Gastrocnemius medialis (tissue), 4 donors: ENCODE measurements at regions not wholly inside any gene's neighbourhood (a gene's known extent, or its start where the extent isn't known, plus 50 kb on each side); places are given as distances from the start of the nearest gene placed in this dataset.

Experiments
- ATAC-seq, 2 donors: fragments of 150-250 bp; one replicate each; pipeline ENCODE4 v1.9.1; 2016
- DNase-seq, 2 donors: peaks; one replicate each; pipeline ENCODE4 v3.0.0-alpha.2; 2019
- H3K27ac ChIP-seq, 4 donors: fragments of 200-600 bp; sonication (generic); 1 replicate in 1 of 4; 2 replicates in 3 of 4; pipeline ENCODE4 v1.5.1; 2016 to 2018; ENCODE audit warnings: mild to moderate bottlenecking in 2 of 4, moderate library complexity in 1 of 4
- H3K27me3 ChIP-seq, 3 donors: fragments of 200-600 bp; sonication (generic) in 2 of 3; 1 replicate in 1 of 3; 2 replicates in 2 of 3; pipeline versions ENCODE4 v1.5.1 to v1.6.0; 2016 to 2019; ENCODE audit warnings: mild to moderate bottlenecking in 1 of 3, moderate library complexity in 1 of 3
- H3K36me3 ChIP-seq, 2 donors: fragments of 200-600 bp; sonication (generic) in 1 of 2; one replicate each; pipeline ENCODE4 v1.5.1; 2017 to 2018
- H3K4me1 ChIP-seq, 2 donors: fragments of 200-600 bp; sonication (generic) in 1 of 2; one replicate each; pipeline ENCODE4 v1.5.1; 2016 to 2017; ENCODE audit warnings: mild to moderate bottlenecking in 2 of 2
- H3K4me3 ChIP-seq, 4 donors: fragments of 200-600 bp; sonication (generic) in 3 of 4; 1 replicate in 1 of 4; 2 replicates in 3 of 4; pipeline ENCODE4 v1.5.1; 2016 to 2019; ENCODE audit warnings: mild to moderate bottlenecking in 2 of 4
- H3K9me3 ChIP-seq, 3 donors: fragments of 200-600 bp; sonication (generic) in 2 of 3; 1 replicate in 1 of 3; 2 replicates in 2 of 3; pipeline ENCODE4 v1.5.1; 2016 to 2019
- POLR2A ChIP-seq, 2 donors: fragments of 450-650 bp; IDR thresholded peaks; one replicate each; pipeline ENCODE4 v1.6.1; 2017; ENCODE audit warnings: antibody characterized with exemption in 2 of 2, mild to moderate bottlenecking in 2 of 2, moderate library complexity in 2 of 2
- in situ Hi-C, 4 donors: fragments of 200-750 bp; cut with MboI; loops; one replicate each; pipeline versions ENCODE4 v1.15.0 to v1.8.0; 2017; ENCODE audit warnings: low sequenced_read_pairs in 4 of 4
- intact Hi-C: fragments of 100-400 bp; cut with DNase I; formaldehyde crosslinking; loops from one replicate; pipeline ENCODE4 v1.15.1; 2023; ENCODE audit warnings: low total_unique reads
- TF ChIP-seq, protein P1 (sequence below), 5 experiments: fragments of 450-650 bp in 3 of 5; fragments of 200-600 bp in 2 of 5; sonication (generic) in 2 of 5; IDR thresholded peaks in 4 of 5; conservative IDR thresholded peaks in 1 of 5; 1 replicate in 4 of 5; 2 replicates in 1 of 5; pipeline ENCODE4 v1.5.1; 2016 to 2019; ENCODE audit warnings: antibody characterized with exemption in 5 of 5, mild to moderate bottlenecking in 3 of 5, moderate library complexity in 3 of 5

DNA sequence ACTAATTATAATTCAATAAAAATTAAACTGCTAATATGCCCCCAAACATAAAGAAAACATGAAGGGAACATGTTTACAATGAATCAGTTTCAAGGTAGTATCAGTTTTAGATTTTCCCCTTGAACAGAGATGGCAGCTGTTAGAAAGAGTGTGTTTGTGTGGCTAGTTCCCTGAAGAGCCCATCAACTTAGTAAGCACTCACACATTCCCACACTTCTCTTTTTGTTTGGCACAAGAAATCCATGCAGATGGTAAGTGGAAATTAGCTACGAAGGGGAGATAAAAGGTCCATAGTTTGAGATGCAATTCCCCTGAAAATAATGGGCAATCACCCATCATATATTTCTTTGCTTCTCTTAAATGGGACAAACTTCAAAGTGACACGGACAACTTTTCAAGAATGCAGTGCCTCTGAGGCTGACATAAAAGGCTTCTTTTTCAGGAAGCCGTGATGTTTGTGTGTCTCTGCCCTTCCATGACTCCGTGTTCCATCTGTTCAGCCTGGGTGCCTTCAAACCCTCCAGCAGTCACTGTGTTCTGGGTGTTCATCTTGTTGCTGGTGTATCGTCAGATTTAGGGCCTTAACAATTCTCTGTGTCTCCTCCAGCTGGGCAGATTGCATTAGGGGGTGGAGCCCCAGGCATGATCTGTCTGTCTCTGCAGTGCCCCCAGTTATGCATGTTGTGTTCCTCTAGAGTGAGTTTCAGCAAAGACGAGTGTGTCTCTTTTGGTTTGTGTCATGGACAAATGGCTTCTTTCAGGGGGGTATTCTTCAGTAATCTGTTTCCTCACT lies 259.5 kb upstream of the NPY start:
- no peak for DNase-seq
- Histone ChIP-seq H3K4me1 (no peaks in the 10 kb centered on the region), H3K9me3 (no peaks in the 10 kb centered on the region), H3K27ac (no peak overlapping the region), H3K36me3 (no peaks in the 10 kb centered on the region), H3K4me3 (no peak overlapping the region), H3K27me3 (no peaks in the 10 kb centered on the region)
- in situ Hi-C loops: no loop called here
- TF ChIP-seq POLR2A (IDR thresholded peaks at IDR 0.05): no peak
- TF ChIP-seq, protein P1, sequence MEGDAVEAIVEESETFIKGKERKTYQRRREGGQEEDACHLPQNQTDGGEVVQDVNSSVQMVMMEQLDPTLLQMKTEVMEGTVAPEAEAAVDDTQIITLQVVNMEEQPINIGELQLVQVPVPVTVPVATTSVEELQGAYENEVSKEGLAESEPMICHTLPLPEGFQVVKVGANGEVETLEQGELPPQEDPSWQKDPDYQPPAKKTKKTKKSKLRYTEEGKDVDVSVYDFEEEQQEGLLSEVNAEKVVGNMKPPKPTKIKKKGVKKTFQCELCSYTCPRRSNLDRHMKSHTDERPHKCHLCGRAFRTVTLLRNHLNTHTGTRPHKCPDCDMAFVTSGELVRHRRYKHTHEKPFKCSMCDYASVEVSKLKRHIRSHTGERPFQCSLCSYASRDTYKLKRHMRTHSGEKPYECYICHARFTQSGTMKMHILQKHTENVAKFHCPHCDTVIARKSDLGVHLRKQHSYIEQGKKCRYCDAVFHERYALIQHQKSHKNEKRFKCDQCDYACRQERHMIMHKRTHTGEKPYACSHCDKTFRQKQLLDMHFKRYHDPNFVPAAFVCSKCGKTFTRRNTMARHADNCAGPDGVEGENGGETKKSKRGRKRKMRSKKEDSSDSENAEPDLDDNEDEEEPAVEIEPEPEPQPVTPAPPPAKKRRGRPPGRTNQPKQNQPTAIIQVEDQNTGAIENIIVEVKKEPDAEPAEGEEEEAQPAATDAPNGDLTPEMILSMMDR (IDR thresholded peaks at IDR 0.05 in 4 of 5, conservative IDR thresholded peaks at IDR 0.05 in 1 of 5): no peak
- intact Hi-C loops: no loop called here
- no peak for ATAC-seq

DNA sequence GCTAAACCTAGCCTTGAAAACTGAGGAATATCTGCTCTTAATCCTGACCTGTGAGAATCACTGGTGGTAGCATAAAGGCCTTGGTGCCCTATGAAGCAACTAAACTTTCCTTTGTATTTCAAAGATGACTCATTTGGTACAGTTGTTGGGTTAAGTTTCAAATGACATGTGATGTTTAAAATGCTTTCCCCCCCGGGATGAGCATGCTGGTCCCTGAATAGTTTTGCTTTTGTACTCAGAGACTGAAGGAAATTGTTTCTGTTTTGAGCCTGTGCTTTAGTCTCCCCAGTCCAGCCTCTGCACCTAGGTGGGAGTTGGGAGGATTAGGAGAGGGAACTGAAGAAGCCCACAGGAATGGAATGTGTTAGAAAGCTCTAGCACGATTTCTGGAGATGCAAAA lies 258.9 kb upstream of the NPY start:
- intact Hi-C loops (no loop called here), in situ Hi-C loops (no loop called here)
- Histone ChIP-seq H3K4me3 (no peak overlapping the region), H3K4me1 (no peaks in the 10 kb centered on the region), H3K9me3 (no peaks in the 10 kb centered on the region), H3K27ac (no peak overlapping the region), H3K27me3 (no peaks in the 10 kb centered on the region), H3K36me3 (no peaks in the 10 kb centered on the region)
- ATAC-seq (no peak), DNase-seq (no peak)
- TF ChIP-seq POLR2A (IDR thresholded peaks at IDR 0.05): no peak
- TF ChIP-seq, protein P1 (IDR thresholded peaks at IDR 0.05 in 4 of 5, conservative IDR thresholded peaks at IDR 0.05 in 1 of 5): no peak

DNA sequence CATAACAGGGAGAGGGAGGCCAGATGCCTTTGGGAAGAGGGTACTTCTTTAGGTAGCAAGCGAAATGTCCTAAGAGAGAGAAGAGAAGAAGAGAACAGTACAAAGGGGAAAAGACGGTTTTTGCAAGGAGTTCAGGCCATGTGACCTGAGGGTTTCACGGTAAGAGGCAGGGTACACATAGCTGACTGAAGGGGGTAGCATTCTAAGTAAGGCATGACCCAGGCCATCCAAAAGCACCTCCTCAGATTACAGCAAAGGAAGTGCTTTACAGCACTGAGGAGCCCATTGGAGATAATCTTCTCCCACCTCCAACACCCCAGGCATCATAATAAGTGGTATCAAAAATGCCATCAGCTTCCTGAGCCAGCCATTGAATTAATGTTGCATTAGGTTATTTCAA lies 258.2 kb upstream of the NPY start:
- no peaks in the 10 kb centered on the region for H3K9me3 ChIP-seq
- DNase-seq: no peak
- H3K4me3 ChIP-seq: no peak overlapping the region
- in situ Hi-C loops: no loop called here
- H3K36me3 ChIP-seq: no peaks in the 10 kb centered on the region
- no peak overlapping the region for H3K27ac ChIP-seq
- TF ChIP-seq, protein P1 (IDR thresholded peaks at IDR 0.05 in 4 of 5, conservative IDR thresholded peaks at IDR 0.05 in 1 of 5): no peak
- TF ChIP-seq POLR2A (IDR thresholded peaks at IDR 0.05): no peak
- H3K4me1 ChIP-seq: no peaks in the 10 kb centered on the region
- no peaks in the 10 kb centered on the region for H3K27me3 ChIP-seq
- no peak for ATAC-seq
- intact Hi-C loops: no loop called here

DNA sequence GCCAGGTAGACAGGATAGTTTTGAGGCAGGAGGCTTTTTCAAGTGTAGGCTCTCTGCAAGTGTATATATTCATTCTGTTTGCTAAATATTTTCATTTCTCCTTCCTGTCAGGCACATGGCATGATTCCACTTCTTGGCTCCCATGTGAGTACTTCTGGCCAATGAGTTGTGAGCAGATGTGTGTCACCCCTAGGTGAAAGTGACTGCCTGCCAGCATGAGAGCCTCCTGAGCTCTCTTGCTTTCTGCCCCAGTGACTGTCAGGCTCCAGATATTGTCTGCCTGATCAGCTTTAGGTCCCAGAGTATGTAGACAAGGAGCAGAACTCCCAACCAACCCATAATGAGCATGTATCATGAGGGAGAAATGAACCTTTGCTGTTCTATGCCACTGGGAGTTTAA lies 257.6 kb upstream of the NPY start:
- no peak for DNase-seq
- no peak overlapping the region for H3K4me3 ChIP-seq
- H3K9me3 ChIP-seq: no peaks in the 10 kb centered on the region
- TF ChIP-seq POLR2A (IDR thresholded peaks at IDR 0.05): no peak
- TF ChIP-seq, protein P1 (IDR thresholded peaks at IDR 0.05 in 4 of 5, conservative IDR thresholded peaks at IDR 0.05 in 1 of 5): no peak
- intact Hi-C loops (no loop called here), in situ Hi-C loops (no loop called here)
- H3K27ac ChIP-seq: no peak overlapping the region
- no peaks in the 10 kb centered on the region for H3K27me3 ChIP-seq
- H3K36me3 ChIP-seq: no peaks in the 10 kb centered on the region
- H3K4me1 ChIP-seq: no peaks in the 10 kb centered on the region
- no peak for ATAC-seq

DNA sequence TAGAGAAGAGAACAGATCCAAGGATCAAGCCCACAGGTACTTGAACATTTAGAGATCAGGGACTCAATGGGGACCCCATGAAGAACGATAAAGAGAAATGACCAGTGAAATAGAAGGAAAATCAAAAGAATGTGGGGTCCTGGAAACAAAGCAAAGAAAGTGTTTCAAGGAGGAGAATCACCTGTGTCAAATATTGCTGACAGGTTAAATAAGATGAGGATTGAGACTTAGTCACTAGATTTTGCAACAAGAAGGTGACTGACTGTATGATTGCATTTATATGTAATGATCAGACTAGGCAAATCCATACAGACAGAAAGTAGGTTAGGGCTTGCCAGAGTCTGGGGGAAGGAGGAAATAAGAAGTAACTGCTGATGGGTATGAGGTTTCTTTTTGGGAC lies 254.9 kb upstream of the NPY start:
- Histone ChIP-seq H3K4me1 (no peaks in the 10 kb centered on the region), H3K4me3 (no peak overlapping the region), H3K36me3 (no peaks in the 10 kb centered on the region), H3K9me3 (no peaks in the 10 kb centered on the region), H3K27me3 (no peaks in the 10 kb centered on the region), H3K27ac (no peak overlapping the region)
- intact Hi-C loops: no loop called here
- in situ Hi-C loops: no loop called here
- no peak for ATAC-seq
- TF ChIP-seq, protein P1 (IDR thresholded peaks at IDR 0.05 in 4 of 5, conservative IDR thresholded peaks at IDR 0.05 in 1 of 5): no peak
- no peak for TF ChIP-seq POLR2A (IDR thresholded peaks at IDR 0.05)
- no peak for DNase-seq
